ENCODE measurements at regions not wholly inside any gene's neighbourhood (a gene's known extent, or its start where the extent isn't known, plus 50 kb on each side); places are given as distances from the start of the nearest gene placed in this dataset.
"Not testable (repeated sequence)": the region's sequence is repeated elsewhere in the genome, so short reads cannot be mapped to it uniquely, and the experiment has no call there.

- no peak for TF ChIP-seq CTCF (conservative IDR thresholded peaks at IDR 0.05; ENCODE audit: low read depth, low read length)
- DNase-seq (ENCODE audit: low read depth): no peak
- no peak overlapping the region for H3K4me3 ChIP-seq (ENCODE audit: low read depth, low read length)
These were observed 369.5 kb downstream of the IPMK start for GRCh38 chr10:57898231-57898630.

DNA sequence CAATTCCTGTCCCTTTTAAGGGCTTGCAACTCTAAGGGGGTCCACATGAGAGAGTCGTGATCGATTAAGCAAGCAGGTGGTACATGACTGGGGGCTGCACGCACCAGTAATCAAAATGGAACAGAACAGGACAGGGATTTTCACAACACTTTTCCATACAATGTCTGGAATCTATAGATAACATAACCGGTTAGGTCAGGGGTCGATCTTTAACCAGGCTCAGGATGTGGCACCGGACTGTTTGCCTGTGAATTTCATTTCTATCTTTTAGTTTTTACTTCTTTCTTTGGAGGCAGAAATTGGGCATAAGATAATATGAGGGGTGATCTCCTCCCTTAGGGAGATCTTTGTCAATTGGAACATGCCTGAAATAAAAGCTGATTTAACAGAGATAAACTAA is 370.1 kb downstream of the IPMK start:
- no peak for DNase-seq (ENCODE audit: low read depth)
- H3K4me3 ChIP-seq (ENCODE audit: low read depth, low read length): no peak overlapping the region
- TF ChIP-seq CTCF (conservative IDR thresholded peaks at IDR 0.05; ENCODE audit: low read depth, low read length): no peak

- H3K4me3 ChIP-seq (ENCODE audit: low read depth, low read length): no peak overlapping the region
- peak; percentile 9 for DNase-seq (ENCODE audit: low read depth)
- no peak for TF ChIP-seq CTCF (conservative IDR thresholded peaks at IDR 0.05; ENCODE audit: low read depth, low read length)
These were observed 373.3 kb downstream of the IPMK start for GRCh38 chr10:57894361-57894760.

DNA sequence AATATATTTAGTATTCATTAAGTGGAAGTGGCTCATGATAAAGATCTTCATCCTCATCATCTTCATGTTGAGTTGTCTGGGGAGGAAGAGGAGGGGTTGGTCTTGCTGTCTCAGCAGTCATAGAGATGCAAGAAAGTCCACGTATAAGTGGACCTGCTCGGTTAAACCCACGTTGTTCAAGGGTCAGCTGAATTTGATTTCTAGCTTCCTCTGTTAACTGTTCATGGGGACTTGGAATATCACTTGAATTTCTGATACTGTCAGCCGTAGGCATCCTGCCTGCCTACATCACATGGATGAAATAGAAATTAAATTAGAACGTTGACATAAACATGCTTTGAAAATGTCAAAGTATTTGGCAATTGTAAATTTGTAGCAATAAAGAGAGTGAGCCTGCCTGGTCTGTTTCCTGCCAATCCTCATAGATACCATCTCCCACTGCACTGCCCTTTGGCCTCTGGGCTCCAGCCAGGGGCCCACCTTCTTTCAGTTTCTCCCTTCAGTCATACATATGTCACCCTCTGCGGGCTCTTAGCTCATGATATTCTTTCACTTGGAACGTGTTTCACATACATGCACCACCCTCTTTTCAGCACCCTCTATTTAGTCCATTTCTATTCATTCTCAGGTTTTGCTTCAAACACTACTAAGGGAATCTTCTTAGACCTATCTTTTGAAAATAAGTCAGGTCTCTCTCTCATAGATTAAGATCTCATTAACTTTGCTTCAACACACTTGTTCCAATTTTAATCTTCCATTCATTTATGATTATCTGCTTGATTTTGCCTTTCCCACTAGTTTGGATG is 376.3 kb downstream of the IPMK start:
- no peak for DNase-seq (ENCODE audit: low read depth)
- no peak for TF ChIP-seq CTCF (conservative IDR thresholded peaks at IDR 0.05; ENCODE audit: low read depth, low read length)

GRCh38 chr10:57890691-57891090 is 377.0 kb downstream of the IPMK start:
- DNase-seq (ENCODE audit: low read depth): no peak
- H3K4me3 ChIP-seq (ENCODE audit: low read depth, low read length): no peak overlapping the region
- no peak for TF ChIP-seq CTCF (conservative IDR thresholded peaks at IDR 0.05; ENCODE audit: low read depth, low read length)

More for the DNA sequence above, 376.3 kb downstream of the IPMK start:
- no peak overlapping the region for H3K4me3 ChIP-seq (ENCODE audit: low read depth, low read length)

- not testable (repeated sequence) for H3K4me3 ChIP-seq (ENCODE audit: low read depth, low read length); DNase-seq (ENCODE audit: low read depth)
These were observed 382.1 kb downstream of the IPMK start for GRCh38 chr10:57885618-57885968.

GRCh38 chr10:57884965-57885617 is 382.6 kb downstream of the IPMK start:
- H3K4me3 ChIP-seq (ENCODE audit: low read depth, low read length): no peak overlapping the region
- TF ChIP-seq CTCF (conservative IDR thresholded peaks at IDR 0.05; ENCODE audit: low read depth, low read length): no peak
- no peak for DNase-seq (ENCODE audit: low read depth)

All from epithelial cell of proximal tubule (primary cell).